Kidney glomerular epithelial cell (primary cell): ENCODE measurements at regions not wholly inside any gene's neighbourhood (a gene's known extent, or its start where the extent isn't known, plus 50 kb on each side); places are given as distances from the start of the nearest gene placed in this dataset.
"Not testable (repeated sequence)": the region's sequence is repeated elsewhere in the genome, so short reads cannot be mapped to it uniquely, and the experiment has no call there.

ENCODE experiments used
- DNase-seq: peaks from one replicate; lab custom pipeline; 2025; lab: John Stamatoyannopoulos, UW

GRCh38 chr17:22265807-22266206 lies 573.5 kb downstream of the KCNJ18 start:
- no peak for DNase-seq

- DNase-seq = no peak
Measured at GRCh38 chr17:22266231-22266630, 573.9 kb downstream of the KCNJ18 start.

- DNase-seq = no peak
Measured at GRCh38 chr17:22267019-22267418, 574.7 kb downstream of the KCNJ18 start.

GRCh38 chr17:22268214-22268911 lies 576.0 kb downstream of the KCNJ18 start:
- no peak for DNase-seq

- DNase-seq = no peak
Measured at GRCh38 chr17:22268912-22269220, 576.5 kb downstream of the KCNJ18 start.

- no peak for DNase-seq
Measured at GRCh38 chr17:22270381-22270780, 578.1 kb downstream of the KCNJ18 start.

- DNase-seq = not testable (repeated sequence)
Measured at GRCh38 chr17:22270809-22271208, 578.5 kb downstream of the KCNJ18 start.

- DNase-seq = no peak
Measured at GRCh38 chr17:22272363-22273146, 580.2 kb downstream of the KCNJ18 start.

- no peak for DNase-seq
Measured at GRCh38 chr17:22273308-22273707, 581.0 kb downstream of the KCNJ18 start.

GRCh38 chr17:22277595-22277994 lies 585.3 kb downstream of the KCNJ18 start:
- DNase-seq = no peak

GRCh38 chr17:22278302-22279275 lies 586.3 kb downstream of the KCNJ18 start:
- no peak for DNase-seq

GRCh38 chr17:22286337-22287041 lies 594.2 kb downstream of the KCNJ18 start:
- DNase-seq = no peak

GRCh38 chr17:22298484-22298951 lies 606.2 kb downstream of the KCNJ18 start:
- not testable (repeated sequence) for DNase-seq

GRCh38 chr17:22300177-22300576 lies 607.9 kb downstream of the KCNJ18 start:
- no peak for DNase-seq

- DNase-seq = no peak
Measured at GRCh38 chr17:22300731-22301352, 608.5 kb downstream of the KCNJ18 start.

- DNase-seq = no peak
Measured at GRCh38 chr17:22301353-22301745, 609.0 kb downstream of the KCNJ18 start.

- DNase-seq = no peak
Measured at GRCh38 chr17:22303096-22303495, 610.8 kb downstream of the KCNJ18 start.

- DNase-seq = no peak
Measured at GRCh38 chr17:22303865-22304264, 611.5 kb downstream of the KCNJ18 start.

GRCh38 chr17:22304667-22305303 lies 612.5 kb downstream of the KCNJ18 start:
- no peak for DNase-seq

GRCh38 chr17:22305356-22306071 lies 613.2 kb downstream of the KCNJ18 start:
- DNase-seq = no peak
